ENCODE measurements at regions not wholly inside any gene's neighbourhood (a gene's known extent, or its start where the extent isn't known, plus 50 kb on each side); places are given as distances from the start of the nearest gene placed in this dataset.

- DNase-seq (ENCODE audit: low read depth) = no peak
- H3K4me3 ChIP-seq (ENCODE audit: low read depth, low read length) = no peak overlapping the region
- TF ChIP-seq CTCF (conservative IDR thresholded peaks at IDR 0.05; ENCODE audit: low read depth, low read length) = no peak
Measured at GRCh38 chr10:130958003-130958402, 353.5 kb downstream of the TCERG1L start.

- no peak overlapping the region for H3K4me3 ChIP-seq (ENCODE audit: low read depth, low read length)
- TF ChIP-seq CTCF (conservative IDR thresholded peaks at IDR 0.05; ENCODE audit: low read depth, low read length) = no peak
Measured at GRCh38 chr10:130958981-130959751, 352.4 kb downstream of the TCERG1L start.

GRCh38 chr10:130959752-130960195 lies 351.7 kb downstream of the TCERG1L start:
- no peak overlapping the region for H3K4me3 ChIP-seq (ENCODE audit: low read depth, low read length)
- DNase-seq (ENCODE audit: low read depth) = no peak
- TF ChIP-seq CTCF (conservative IDR thresholded peaks at IDR 0.05; ENCODE audit: low read depth, low read length) = no peak

More at GRCh38 chr10:130958981-130959751, 352.4 kb downstream of the TCERG1L start:
- no peak for DNase-seq (ENCODE audit: low read depth)

- H3K4me3 ChIP-seq (ENCODE audit: low read depth, low read length) = no peak overlapping the region
- no peak for TF ChIP-seq CTCF (conservative IDR thresholded peaks at IDR 0.05; ENCODE audit: low read depth, low read length)
- no peak for DNase-seq (ENCODE audit: low read depth)
Measured at GRCh38 chr10:130960531-130960930, 351.0 kb downstream of the TCERG1L start.

- no peak overlapping the region for H3K4me3 ChIP-seq (ENCODE audit: low read depth, low read length)
- no peak for DNase-seq (ENCODE audit: low read depth)
- TF ChIP-seq CTCF (conservative IDR thresholded peaks at IDR 0.05; ENCODE audit: low read depth, low read length) = no peak
Measured at GRCh38 chr10:130961506-130962239, 349.8 kb downstream of the TCERG1L start.

- DNase-seq (ENCODE audit: low read depth) = no peak
- H3K4me3 ChIP-seq (ENCODE audit: low read depth, low read length) = no peak overlapping the region
- no peak for TF ChIP-seq CTCF (conservative IDR thresholded peaks at IDR 0.05; ENCODE audit: low read depth, low read length)
Measured at GRCh38 chr10:130962240-130963051, 349.1 kb downstream of the TCERG1L start.

All from epithelial cell of proximal tubule (primary cell).